HEK293T (cell line): ENCODE measurements at regions not wholly inside any gene's neighbourhood (a gene's known extent, or its start where the extent isn't known, plus 50 kb on each side); places are given as distances from the start of the nearest gene placed in this dataset.

Source experiments
- CTCF ChIA-PET: fragments of 350-600 bp; formaldehyde crosslinking; extraction: SDS; loops from one replicate; lab custom pipeline; 2021; ENCODE audit warnings: antibody characterized with exemption, inconsistent platforms; lab: Yijun Ruan, JAX
- POLR2A ChIA-PET: fragments of 350-600 bp; formaldehyde crosslinking; extraction: SDS; loops from one replicate; lab custom pipeline; 2020; ENCODE audit warnings: antibody characterized with exemption, inconsistent platforms; lab: Yijun Ruan, JAX
- DNase-seq: peaks from one replicate; pipeline ENCODE4 v3.0.0; 2012; ENCODE audit warnings: mixed read lengths; ENCODE audit errors: extremely low spot score
- ARNT ChIP-seq: fragments of 450-650 bp; IDR thresholded peaks from 2 replicates; pipeline ENCODE4 v1.6.1; 2017; ENCODE audit warnings: mild to moderate bottlenecking
- BHLHE40 ChIP-seq: fragments of 450-650 bp; IDR thresholded peaks from 2 replicates; pipeline ENCODE4 v1.6.1; 2016; ENCODE audit warnings: mild to moderate bottlenecking, moderate library complexity, borderline replicate concordance
- CTBP1 ChIP-seq: fragments of 450-650 bp; IDR thresholded peaks from 2 replicates; pipeline ENCODE4 v1.6.1; 2016; ENCODE audit warnings: borderline replicate concordance
- ELF4 ChIP-seq: fragments of 450-650 bp; IDR thresholded peaks from 2 replicates; pipeline ENCODE4 v1.6.1; 2017; ENCODE audit warnings: antibody characterized with exemption
- FOXA1 ChIP-seq: fragments of 450-650 bp; IDR thresholded peaks from 2 replicates; pipeline ENCODE4 v1.6.1; 2016; ENCODE audit warnings: mild to moderate bottlenecking
- FOXK2 ChIP-seq: fragments of 450-650 bp; IDR thresholded peaks from 2 replicates; pipeline ENCODE4 v1.6.1; 2016; ENCODE audit warnings: mild to moderate bottlenecking
- FOXM1 ChIP-seq: fragments of 450-650 bp; IDR thresholded peaks from 2 replicates; pipeline ENCODE4 v1.6.1; 2017; ENCODE audit warnings: mild to moderate bottlenecking, borderline replicate concordance
- HDGF ChIP-seq: fragments of 450-650 bp; IDR thresholded peaks from 2 replicates; pipeline ENCODE4 v1.6.1; 2017; ENCODE audit warnings: antibody characterized with exemption, borderline replicate concordance
- L3MBTL2 ChIP-seq: fragments of 450-650 bp; conservative IDR thresholded peaks from 2 replicates; pipeline ENCODE4 v1.6.1; 2016; ENCODE audit warnings: mild to moderate bottlenecking
- LEF1 ChIP-seq: fragments of 450-650 bp; IDR thresholded peaks from 2 replicates; pipeline ENCODE4 v1.6.1; 2017; ENCODE audit warnings: mild to moderate bottlenecking, borderline replicate concordance
- NFRKB ChIP-seq: fragments of 450-650 bp; IDR thresholded peaks from 2 replicates; pipeline ENCODE4 v1.6.1; 2016; ENCODE audit warnings: mild to moderate bottlenecking, moderate library complexity
- PKNOX1 ChIP-seq: fragments of 450-650 bp; IDR thresholded peaks from 2 replicates; pipeline ENCODE4 v1.6.1; 2016
- SP1 ChIP-seq: fragments of 450-650 bp; IDR thresholded peaks from 2 replicates; pipeline ENCODE4 v1.6.1; 2017
- SUZ12 ChIP-seq: fragments of 450-650 bp; IDR thresholded peaks from 2 replicates; pipeline ENCODE4 v1.6.1; 2016; ENCODE audit warnings: mild to moderate bottlenecking
- TARDBP ChIP-seq: fragments of 450-650 bp; IDR thresholded peaks from 2 replicates; pipeline ENCODE4 v1.6.1; 2016
- ZNF384 ChIP-seq: fragments of 450-650 bp; IDR thresholded peaks from 2 replicates; pipeline ENCODE4 v1.6.1; 2016

- no peak for DNase-seq
- TF ChIP-seq CTBP1 (no peak), FOXK2 (no peak), SUZ12 (no peak), L3MBTL2 (no peak), BHLHE40 (no peak), ELF4 (no peak), FOXM1 (no peak), PKNOX1 (no peak), ARNT (no peak), FOXA1 (no peak), SP1 (no peak), LEF1 (no peak), NFRKB (no peak), HDGF (no peak), TARDBP (no peak), ZNF384 (no peak)
- ChIA-PET CTCF (no interaction called here), POLR2A (no interaction called here)
Measured at GRCh38 chr1:79614762-79615161, 608.2 kb upstream of the ADGRL4 start.

DNA sequence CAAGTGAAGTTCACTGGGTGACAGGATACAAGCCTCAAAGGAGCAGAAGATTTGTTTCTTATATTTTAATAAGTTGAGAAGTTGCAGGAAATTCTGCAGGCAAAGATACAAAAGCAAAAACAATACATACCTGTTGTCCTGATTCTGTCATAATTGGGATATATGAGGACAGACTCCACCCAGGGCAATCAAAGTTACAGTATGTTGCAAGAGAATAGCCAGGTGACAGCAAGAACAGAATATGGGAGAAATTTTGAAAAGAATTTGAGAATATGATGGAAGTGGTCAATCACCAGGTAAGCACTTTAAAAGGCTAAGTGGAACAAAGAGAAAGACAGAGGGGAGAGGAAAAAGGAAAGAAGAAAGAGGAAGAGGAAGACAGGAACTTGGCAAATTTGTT lies 607.6 kb upstream of the ADGRL4 start:
- DNase-seq: no peak
- POLR2A ChIA-PET: no interaction called here
- TF ChIP-seq ARNT: no peak
- no peak for TF ChIP-seq HDGF
- TF ChIP-seq SUZ12: no peak
- TF ChIP-seq BHLHE40: no peak
- CTCF ChIA-PET: no interaction called here

- ChIA-PET POLR2A (no interaction called here), CTCF (no interaction called here)
- no peak for DNase-seq
- TF ChIP-seq FOXK2 (no peak), SUZ12 (no peak), BHLHE40 (no peak), HDGF (no peak), ELF4 (no peak), FOXA1 (no peak), L3MBTL2 (no peak), LEF1 (no peak), SP1 (no peak), ZNF384 (no peak), NFRKB (no peak), TARDBP (no peak)
Measured at GRCh38 chr1:79613046-79613445, 606.5 kb upstream of the ADGRL4 start.

- POLR2A ChIA-PET: no interaction called here
- peak; percentile 7 for DNase-seq
- no peak for TF ChIP-seq HDGF
- TF ChIP-seq SP1: no peak
- TF ChIP-seq NFRKB: no peak
- TF ChIP-seq SUZ12: no peak
- TF ChIP-seq ZNF384: no peak
- TF ChIP-seq BHLHE40: no peak
- no peak for TF ChIP-seq LEF1
- no peak for TF ChIP-seq PKNOX1
- no peak for TF ChIP-seq ARNT
- TF ChIP-seq TARDBP: no peak
- CTCF ChIA-PET: no interaction called here
Measured at GRCh38 chr1:79604490-79605198, 598.1 kb upstream of the ADGRL4 start.

- no peak for TF ChIP-seq NFRKB
- no peak for TF ChIP-seq BHLHE40
- TF ChIP-seq FOXM1: no peak
- TF ChIP-seq SUZ12: no peak
- TF ChIP-seq CTBP1: no peak
- TF ChIP-seq PKNOX1: no peak
- no peak for TF ChIP-seq FOXK2
- TF ChIP-seq ELF4: no peak
- no peak for TF ChIP-seq SP1
- TF ChIP-seq HDGF: no peak
- no peak for TF ChIP-seq TARDBP
- TF ChIP-seq L3MBTL2: no peak
- TF ChIP-seq ZNF384: no peak
- TF ChIP-seq ARNT: no peak
- no peak for TF ChIP-seq LEF1
- TF ChIP-seq FOXA1: no peak
- POLR2A ChIA-PET: no interaction called here
- no peak for DNase-seq
- CTCF ChIA-PET: no interaction called here
Measured at GRCh38 chr1:79603843-79604242, 597.3 kb upstream of the ADGRL4 start.

DNA sequence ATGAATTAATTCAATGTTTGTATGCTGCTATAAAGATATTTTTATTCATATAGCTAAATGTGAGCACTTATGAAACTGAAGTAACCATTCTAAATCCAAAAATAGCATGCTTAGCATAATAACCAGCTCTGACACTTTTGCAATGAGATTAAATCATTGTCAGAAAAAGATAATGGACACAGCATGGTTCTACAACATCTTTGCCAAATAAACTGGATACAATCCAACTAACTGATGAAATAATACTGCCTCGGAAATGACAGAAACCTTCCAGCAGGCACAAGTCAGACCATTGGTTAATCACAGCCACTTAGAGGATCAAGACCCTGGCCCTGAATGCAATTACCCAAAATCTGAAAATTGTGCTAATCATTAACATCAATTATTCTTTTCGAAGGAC lies 592.7 kb upstream of the ADGRL4 start:
- CTCF ChIA-PET: no interaction called here
- no peak for TF ChIP-seq FOXM1
- TF ChIP-seq BHLHE40: no peak
- TF ChIP-seq TARDBP: no peak
- no peak for DNase-seq
- POLR2A ChIA-PET: no interaction called here

DNA sequence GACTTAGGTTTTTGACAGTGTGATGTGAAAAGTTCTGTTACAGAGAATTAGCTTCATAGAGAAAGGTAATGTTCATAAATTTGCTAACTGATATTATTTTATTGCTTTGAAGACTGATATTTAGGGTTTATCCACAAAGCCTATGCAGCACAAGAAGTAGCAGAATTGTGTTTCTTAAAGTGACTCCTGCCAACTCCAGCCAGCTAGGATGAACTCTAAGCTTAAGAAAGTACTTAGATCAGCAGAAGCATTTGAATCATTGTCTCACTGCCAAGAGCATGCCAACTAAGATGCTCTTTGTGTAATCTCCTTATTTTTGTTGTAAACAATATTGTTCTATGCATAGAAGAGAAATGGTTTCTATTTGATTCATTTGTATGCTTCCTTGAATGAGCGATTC lies 589.4 kb upstream of the ADGRL4 start:
- DNase-seq: no peak
- ChIA-PET CTCF (no interaction called here), POLR2A (no interaction called here)
- TF ChIP-seq ZNF384: no peak
- no peak for TF ChIP-seq L3MBTL2
- no peak for TF ChIP-seq ARNT
- TF ChIP-seq FOXA1: no peak
- TF ChIP-seq BHLHE40: no peak
- TF ChIP-seq CTBP1: no peak
- TF ChIP-seq FOXK2: no peak
- TF ChIP-seq PKNOX1: no peak
- TF ChIP-seq NFRKB: no peak
- no peak for TF ChIP-seq LEF1
- no peak for TF ChIP-seq SUZ12
- no peak for TF ChIP-seq SP1
- no peak for TF ChIP-seq FOXM1
- no peak for TF ChIP-seq ELF4
